ENCODE measurements at regions not wholly inside any gene's neighbourhood (a gene's known extent, or its start where the extent isn't known, plus 50 kb on each side); places are given as distances from the start of the nearest gene placed in this dataset.

DNA sequence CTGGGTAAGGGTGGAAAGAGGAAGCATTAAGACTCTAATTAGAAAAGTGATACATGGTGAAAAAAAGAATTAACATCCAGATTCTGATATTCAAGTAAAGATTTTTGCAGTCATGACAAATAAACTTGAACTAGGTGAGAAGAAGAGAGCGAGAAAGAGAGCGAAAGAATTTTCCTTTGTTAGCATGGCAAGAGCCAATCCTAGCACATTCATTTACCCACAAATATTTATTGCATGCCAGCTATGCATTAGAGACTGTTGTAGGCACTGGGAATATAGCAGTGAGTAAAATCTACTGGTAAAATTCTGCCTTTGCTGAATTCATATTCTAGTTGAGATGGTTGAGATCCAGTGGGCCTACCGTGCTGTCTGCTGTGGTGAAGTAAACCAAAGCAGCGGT lies 177.9 kb upstream of the DPH6 start:
- Histone ChIP-seq H3K27ac (ENCODE audit: low read length) (no peak overlapping the region), H3K9me2 (ENCODE audit: insufficient read depth, low read length) (no peaks in the 10 kb centered on the region), H3K27me3 (ENCODE audit: insufficient read depth, low read depth, low read length) (no peaks in the 10 kb centered on the region), H2AFZ (ENCODE audit: low read depth, low read length) (no peak overlapping the region), H4K20me1 (ENCODE audit: insufficient read depth) (no peaks in the 10 kb centered on the region), H3K9me3 (ENCODE audit: low read length) (no peaks in the 10 kb centered on the region), H3K36me3 (ENCODE audit: insufficient read depth, low read length) (no peaks in the 10 kb centered on the region), H3F3A (ENCODE audit: insufficient read depth, low read length, poor library complexity, severe bottlenecking) (no peaks in the 10 kb centered on the region), H3K4me3 (ENCODE audit: low read length) (no peak overlapping the region), H3K4me2 (ENCODE audit: low read length) (no peak overlapping the region), H3K79me2 (replicated peaks; ENCODE audit: insufficient read depth, low read length) (no peaks in the 10 kb centered on the region), H3K9ac (ENCODE audit: low read length) (no peak overlapping the region)
- TF ChIP-seq RAD21 (conservative IDR thresholded peaks at IDR 0.05), result no peak
- TF ChIP-seq, protein P1, sequence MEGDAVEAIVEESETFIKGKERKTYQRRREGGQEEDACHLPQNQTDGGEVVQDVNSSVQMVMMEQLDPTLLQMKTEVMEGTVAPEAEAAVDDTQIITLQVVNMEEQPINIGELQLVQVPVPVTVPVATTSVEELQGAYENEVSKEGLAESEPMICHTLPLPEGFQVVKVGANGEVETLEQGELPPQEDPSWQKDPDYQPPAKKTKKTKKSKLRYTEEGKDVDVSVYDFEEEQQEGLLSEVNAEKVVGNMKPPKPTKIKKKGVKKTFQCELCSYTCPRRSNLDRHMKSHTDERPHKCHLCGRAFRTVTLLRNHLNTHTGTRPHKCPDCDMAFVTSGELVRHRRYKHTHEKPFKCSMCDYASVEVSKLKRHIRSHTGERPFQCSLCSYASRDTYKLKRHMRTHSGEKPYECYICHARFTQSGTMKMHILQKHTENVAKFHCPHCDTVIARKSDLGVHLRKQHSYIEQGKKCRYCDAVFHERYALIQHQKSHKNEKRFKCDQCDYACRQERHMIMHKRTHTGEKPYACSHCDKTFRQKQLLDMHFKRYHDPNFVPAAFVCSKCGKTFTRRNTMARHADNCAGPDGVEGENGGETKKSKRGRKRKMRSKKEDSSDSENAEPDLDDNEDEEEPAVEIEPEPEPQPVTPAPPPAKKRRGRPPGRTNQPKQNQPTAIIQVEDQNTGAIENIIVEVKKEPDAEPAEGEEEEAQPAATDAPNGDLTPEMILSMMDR (IDR thresholded peaks at IDR 0.05; ENCODE audit: poor library complexity, severe bottlenecking), result no peak
- TF ChIP-seq POLR2AphosphoS5 (IDR thresholded peaks at IDR 0.05), result no peak
- no peak for TF ChIP-seq EZH2 (IDR thresholded peaks at IDR 0.05; ENCODE audit: borderline replicate concordance, insufficient read depth, low read length, poor library complexity, severe bottlenecking)
- no peak for TF ChIP-seq SMC3 (conservative IDR thresholded peaks at IDR 0.05; ENCODE audit: poor library complexity)
- no peak for TF ChIP-seq EP300 (conservative IDR thresholded peaks at IDR 0.05; ENCODE audit: poor library complexity, severe bottlenecking)
- no peak for TF ChIP-seq MXI1 (conservative IDR thresholded peaks at IDR 0.05; ENCODE audit: poor library complexity, severe bottlenecking)
- TF ChIP-seq, protein P2, sequence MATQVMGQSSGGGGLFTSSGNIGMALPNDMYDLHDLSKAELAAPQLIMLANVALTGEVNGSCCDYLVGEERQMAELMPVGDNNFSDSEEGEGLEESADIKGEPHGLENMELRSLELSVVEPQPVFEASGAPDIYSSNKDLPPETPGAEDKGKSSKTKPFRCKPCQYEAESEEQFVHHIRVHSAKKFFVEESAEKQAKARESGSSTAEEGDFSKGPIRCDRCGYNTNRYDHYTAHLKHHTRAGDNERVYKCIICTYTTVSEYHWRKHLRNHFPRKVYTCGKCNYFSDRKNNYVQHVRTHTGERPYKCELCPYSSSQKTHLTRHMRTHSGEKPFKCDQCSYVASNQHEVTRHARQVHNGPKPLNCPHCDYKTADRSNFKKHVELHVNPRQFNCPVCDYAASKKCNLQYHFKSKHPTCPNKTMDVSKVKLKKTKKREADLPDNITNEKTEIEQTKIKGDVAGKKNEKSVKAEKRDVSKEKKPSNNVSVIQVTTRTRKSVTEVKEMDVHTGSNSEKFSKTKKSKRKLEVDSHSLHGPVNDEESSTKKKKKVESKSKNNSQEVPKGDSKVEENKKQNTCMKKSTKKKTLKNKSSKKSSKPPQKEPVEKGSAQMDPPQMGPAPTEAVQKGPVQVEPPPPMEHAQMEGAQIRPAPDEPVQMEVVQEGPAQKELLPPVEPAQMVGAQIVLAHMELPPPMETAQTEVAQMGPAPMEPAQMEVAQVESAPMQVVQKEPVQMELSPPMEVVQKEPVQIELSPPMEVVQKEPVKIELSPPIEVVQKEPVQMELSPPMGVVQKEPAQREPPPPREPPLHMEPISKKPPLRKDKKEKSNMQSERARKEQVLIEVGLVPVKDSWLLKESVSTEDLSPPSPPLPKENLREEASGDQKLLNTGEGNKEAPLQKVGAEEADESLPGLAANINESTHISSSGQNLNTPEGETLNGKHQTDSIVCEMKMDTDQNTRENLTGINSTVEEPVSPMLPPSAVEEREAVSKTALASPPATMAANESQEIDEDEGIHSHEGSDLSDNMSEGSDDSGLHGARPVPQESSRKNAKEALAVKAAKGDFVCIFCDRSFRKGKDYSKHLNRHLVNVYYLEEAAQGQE (IDR thresholded peaks at IDR 0.05; ENCODE audit: borderline replicate concordance), result no peak
- TF ChIP-seq TAF1 (IDR thresholded peaks at IDR 0.05; ENCODE audit: low read depth), result no peak

DNA sequence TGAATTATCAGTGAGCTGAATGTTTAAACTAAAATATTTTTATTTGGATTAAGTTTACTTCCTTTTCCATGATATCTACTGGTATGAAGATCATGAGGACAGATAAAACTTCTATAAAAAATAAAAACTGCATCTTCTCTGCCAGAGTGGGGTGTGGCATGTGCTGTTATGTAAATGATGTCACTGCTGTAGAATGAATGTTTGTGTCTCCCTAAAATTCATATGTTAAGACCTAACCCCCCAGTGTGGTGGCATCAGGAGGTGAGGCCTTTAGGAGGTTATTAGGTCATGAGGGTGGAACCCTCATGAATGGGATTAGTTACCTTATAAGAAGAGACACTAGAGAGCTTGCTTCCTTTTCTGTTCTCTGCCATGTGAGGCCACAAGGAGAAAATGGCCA lies 178.7 kb upstream of the DPH6 start:
- Histone ChIP-seq H2AFZ (ENCODE audit: low read depth, low read length) (no peak overlapping the region), H3K9me3 (ENCODE audit: low read length) (no peaks in the 10 kb centered on the region), H3K36me3 (ENCODE audit: insufficient read depth, low read length) (no peaks in the 10 kb centered on the region), H3K27me3 (ENCODE audit: insufficient read depth, low read depth, low read length) (no peaks in the 10 kb centered on the region), H3K4me3 (ENCODE audit: low read length) (no peak overlapping the region), H3K9ac (ENCODE audit: low read length) (no peak overlapping the region), H3K79me2 (replicated peaks; ENCODE audit: insufficient read depth, low read length) (no peaks in the 10 kb centered on the region), H3K9me2 (ENCODE audit: insufficient read depth, low read length) (no peaks in the 10 kb centered on the region), H3K4me2 (ENCODE audit: low read length) (no peak overlapping the region), H3K27ac (ENCODE audit: low read length) (no peak overlapping the region), H3F3A (ENCODE audit: insufficient read depth, low read length, poor library complexity, severe bottlenecking) (no peaks in the 10 kb centered on the region), H4K20me1 (ENCODE audit: insufficient read depth) (no peaks in the 10 kb centered on the region)
- TF ChIP-seq, protein P2 (IDR thresholded peaks at IDR 0.05; ENCODE audit: borderline replicate concordance), result no peak
- TF ChIP-seq MXI1 (conservative IDR thresholded peaks at IDR 0.05; ENCODE audit: poor library complexity, severe bottlenecking) (no peak), RAD21 (conservative IDR thresholded peaks at IDR 0.05) (no peak), POLR2AphosphoS5 (IDR thresholded peaks at IDR 0.05) (no peak), SMC3 (conservative IDR thresholded peaks at IDR 0.05; ENCODE audit: poor library complexity) (no peak), EZH2 (IDR thresholded peaks at IDR 0.05; ENCODE audit: borderline replicate concordance, insufficient read depth, low read length, poor library complexity, severe bottlenecking) (no peak), TAF1 (IDR thresholded peaks at IDR 0.05; ENCODE audit: low read depth) (no peak), EP300 (conservative IDR thresholded peaks at IDR 0.05; ENCODE audit: poor library complexity, severe bottlenecking) (no peak)
- TF ChIP-seq, protein P1 (IDR thresholded peaks at IDR 0.05; ENCODE audit: poor library complexity, severe bottlenecking), result no peak

Data from neural cell (in vitro differentiated cells).